ENCODE measurements at regions not wholly inside any gene's neighbourhood (a gene's known extent, or its start where the extent isn't known, plus 50 kb on each side); places are given as distances from the start of the nearest gene placed in this dataset.
"Not testable (repeated sequence)": the region's sequence is repeated elsewhere in the genome, so short reads cannot be mapped to it uniquely, and the experiment has no call there.

DNA sequence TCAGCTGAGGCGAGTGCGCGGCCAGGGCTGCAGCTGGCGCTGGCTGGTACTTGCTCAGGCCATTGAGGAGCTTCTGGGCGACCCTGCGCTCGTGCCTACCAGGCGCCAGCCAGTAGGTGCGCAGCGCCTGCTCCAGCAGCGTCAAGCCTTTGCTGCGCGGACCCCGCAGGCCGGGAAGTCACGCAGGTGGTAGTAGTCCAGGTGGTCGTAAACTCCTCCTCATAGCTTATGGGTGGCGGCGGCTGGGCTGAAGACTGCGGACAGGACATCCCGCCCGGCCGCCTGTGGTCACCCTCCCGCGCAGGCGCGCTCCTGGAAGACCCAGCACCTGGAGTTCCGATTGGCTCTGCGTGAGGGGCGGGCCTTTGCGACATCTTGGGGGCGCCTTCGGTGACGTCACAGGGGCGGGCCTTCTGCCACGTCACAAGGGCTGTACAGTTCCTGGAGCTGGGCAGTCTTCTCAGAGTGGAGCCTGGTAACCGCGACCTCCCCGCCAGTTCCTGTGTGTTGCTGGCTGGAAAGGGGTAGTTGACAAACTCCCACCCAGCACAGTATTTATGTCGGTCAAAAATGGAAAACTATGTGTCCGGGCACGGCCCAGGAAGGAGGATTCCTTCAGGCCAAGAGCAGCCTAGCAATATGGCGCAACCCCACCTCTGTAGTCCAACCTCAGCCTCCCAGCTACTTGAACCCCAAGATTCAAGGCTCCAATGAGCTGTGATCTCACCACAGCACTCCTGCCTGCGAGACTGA is 102.2 kb upstream of the VKORC1L1 start:
- H3K4me1 ChIP-seq (replicated peaks); H3K27me3 ChIP-seq (replicated peaks; ENCODE audit: insufficient read depth); H3K9me3 ChIP-seq; intact Hi-C loops (cut with DNase I); H3K36me3 ChIP-seq: not testable (repeated sequence)
- TF ChIP-seq POLR2AphosphoS5 (IDR thresholded peaks at IDR 0.05) (peak; percentile 72), POLR2A (IDR thresholded peaks at IDR 0.05) (peak; percentile 57)
- TF ChIP-seq, protein P1, sequence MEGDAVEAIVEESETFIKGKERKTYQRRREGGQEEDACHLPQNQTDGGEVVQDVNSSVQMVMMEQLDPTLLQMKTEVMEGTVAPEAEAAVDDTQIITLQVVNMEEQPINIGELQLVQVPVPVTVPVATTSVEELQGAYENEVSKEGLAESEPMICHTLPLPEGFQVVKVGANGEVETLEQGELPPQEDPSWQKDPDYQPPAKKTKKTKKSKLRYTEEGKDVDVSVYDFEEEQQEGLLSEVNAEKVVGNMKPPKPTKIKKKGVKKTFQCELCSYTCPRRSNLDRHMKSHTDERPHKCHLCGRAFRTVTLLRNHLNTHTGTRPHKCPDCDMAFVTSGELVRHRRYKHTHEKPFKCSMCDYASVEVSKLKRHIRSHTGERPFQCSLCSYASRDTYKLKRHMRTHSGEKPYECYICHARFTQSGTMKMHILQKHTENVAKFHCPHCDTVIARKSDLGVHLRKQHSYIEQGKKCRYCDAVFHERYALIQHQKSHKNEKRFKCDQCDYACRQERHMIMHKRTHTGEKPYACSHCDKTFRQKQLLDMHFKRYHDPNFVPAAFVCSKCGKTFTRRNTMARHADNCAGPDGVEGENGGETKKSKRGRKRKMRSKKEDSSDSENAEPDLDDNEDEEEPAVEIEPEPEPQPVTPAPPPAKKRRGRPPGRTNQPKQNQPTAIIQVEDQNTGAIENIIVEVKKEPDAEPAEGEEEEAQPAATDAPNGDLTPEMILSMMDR (IDR thresholded peaks at IDR 0.05), result peak in 1 of 4 experiments; percentile 21
- peak; percentile 94 for DNase-seq (ENCODE audit: low spot score)
- Histone ChIP-seq H3K4me3 (peak overlapping the region; percentile 70 to 77), H3K27ac (peak overlapping the region; percentile 86 to 90)
- 3% methylated on average over 39 of the region's 44 CpGs for whole genome bisulfite sequencing

DNA sequence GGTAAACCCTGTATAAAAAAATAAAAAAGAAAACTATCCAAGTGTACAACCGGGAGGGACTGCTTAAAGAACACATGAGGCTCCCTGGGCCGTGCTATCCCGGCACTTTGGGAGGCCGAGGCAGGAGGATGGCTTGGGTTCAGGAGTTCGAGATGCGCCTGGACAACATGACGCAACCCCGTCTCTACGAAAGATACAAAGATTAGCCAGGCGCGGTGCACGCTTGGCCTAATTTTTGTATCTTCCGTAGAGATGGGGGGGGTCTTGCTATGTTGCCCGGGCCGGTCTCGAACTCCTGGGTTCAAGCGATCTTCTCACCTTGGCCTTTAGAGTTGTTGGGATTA is 101.7 kb upstream of the VKORC1L1 start:
- WGBS, result 93% methylated on average over 17 of the region's 17 CpGs
- H3K4me1 ChIP-seq (replicated peaks); intact Hi-C loops (cut with DNase I); H3K9me3 ChIP-seq; H3K27me3 ChIP-seq (replicated peaks; ENCODE audit: insufficient read depth); DNase-seq (ENCODE audit: low spot score); H3K36me3 ChIP-seq: not testable (repeated sequence)
- Histone ChIP-seq H3K4me3 (peak overlapping the region; percentile 70 to 77), H3K27ac (peak overlapping the region; percentile 86 to 90)

DNA sequence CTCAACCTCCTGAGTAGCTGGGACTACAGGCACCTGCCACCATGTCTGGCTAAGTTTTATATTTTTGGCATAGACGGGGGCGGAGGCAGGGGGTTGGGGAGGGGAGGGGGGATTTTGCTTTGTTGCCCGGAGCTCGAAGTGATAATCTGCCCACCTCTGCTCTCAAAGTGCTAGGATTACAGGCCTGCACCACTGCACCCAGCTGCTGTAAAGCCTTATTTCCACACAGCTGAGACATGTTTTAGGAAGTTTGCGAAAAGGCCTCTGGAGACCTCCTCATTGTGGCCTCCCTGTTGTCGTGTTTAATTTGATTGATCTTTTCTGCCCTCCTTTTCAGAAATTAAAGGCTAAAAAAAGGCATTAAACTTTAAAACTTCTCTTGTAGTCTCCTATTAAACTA is 96.2 kb upstream of the VKORC1L1 start:
- DNase-seq (ENCODE audit: low spot score); H3K4me3 ChIP-seq; H3K9me3 ChIP-seq; intact Hi-C loops (cut with DNase I); H3K27me3 ChIP-seq (replicated peaks; ENCODE audit: insufficient read depth); H3K4me1 ChIP-seq (replicated peaks); H3K27ac ChIP-seq; H3K36me3 ChIP-seq: not testable (repeated sequence)
- WGBS, result 55% methylated on average over 6 of the region's 6 CpGs

DNA sequence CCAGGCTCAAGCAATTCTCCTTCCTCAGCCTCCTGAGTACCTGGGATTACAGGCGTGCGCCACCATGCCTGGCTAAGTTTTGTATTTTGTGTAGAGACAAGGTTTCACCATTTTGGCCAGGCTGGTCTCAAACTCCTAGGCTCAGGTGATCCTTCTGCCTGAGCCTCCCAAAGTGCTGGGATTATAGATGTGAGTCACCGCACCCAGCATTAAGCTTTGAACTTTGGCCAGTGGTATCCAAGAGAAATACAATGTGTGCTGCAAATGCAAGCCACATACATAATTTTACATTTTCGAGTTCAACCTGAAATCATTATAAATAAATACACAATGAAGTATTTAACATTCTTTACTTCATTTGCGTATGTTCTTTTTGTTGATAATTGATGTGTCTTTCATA is 82.9 kb upstream of the VKORC1L1 start:
- H3K4me3 ChIP-seq; H3K27ac ChIP-seq; H3K4me1 ChIP-seq (replicated peaks); H3K9me3 ChIP-seq; intact Hi-C loops (cut with DNase I); H3K36me3 ChIP-seq; H3K27me3 ChIP-seq (replicated peaks; ENCODE audit: insufficient read depth); DNase-seq (ENCODE audit: low spot score): not testable (repeated sequence)
- WGBS, result 94% methylated on average over 5 of the region's 5 CpGs

DNA sequence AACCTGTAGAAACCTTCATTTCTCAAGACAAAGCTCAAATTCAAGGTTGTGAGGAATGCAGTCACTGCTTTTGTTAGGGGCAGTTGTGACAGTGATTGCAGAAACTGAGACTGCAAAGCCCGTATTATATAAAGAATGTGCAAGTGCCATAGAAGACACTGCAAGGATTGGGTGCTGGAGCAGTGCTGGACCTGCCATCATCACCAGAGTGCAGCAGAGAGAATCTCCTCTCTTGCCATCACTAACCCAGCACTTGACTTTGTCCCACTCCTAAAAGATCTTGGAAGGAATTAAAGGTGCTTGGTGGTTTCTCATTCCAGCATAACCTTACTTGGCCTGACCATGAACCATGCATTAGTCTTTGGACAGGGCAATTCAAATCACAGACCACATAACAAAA is 81.1 kb upstream of the VKORC1L1 start:
- WGBS, result 57% methylated on average over 1 of the region's 1 CpG
- H3K4me1 ChIP-seq (replicated peaks); H3K9me3 ChIP-seq; H3K36me3 ChIP-seq; intact Hi-C loops (cut with DNase I); DNase-seq (ENCODE audit: low spot score); H3K27me3 ChIP-seq (replicated peaks; ENCODE audit: insufficient read depth); H3K4me3 ChIP-seq; H3K27ac ChIP-seq: not testable (repeated sequence)

DNA sequence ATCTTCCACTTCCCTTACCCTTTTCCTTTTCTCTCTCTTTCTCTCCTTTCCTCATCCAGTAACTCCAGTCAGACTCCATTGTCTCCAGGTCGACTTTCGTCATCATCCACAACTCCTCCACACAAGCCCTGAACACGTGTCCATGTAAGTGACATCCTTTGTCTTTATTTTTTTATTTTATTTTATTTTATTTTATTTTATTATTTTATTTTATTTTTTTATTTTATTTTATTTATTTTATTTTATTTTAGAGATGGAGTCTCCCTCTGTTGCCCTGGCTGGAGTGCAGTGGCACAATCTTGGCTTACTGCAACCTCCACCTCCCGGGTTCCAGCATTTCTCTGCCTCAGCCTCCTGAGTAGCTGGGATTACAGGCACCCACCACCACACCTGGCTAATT is 80.1 kb upstream of the VKORC1L1 start:
- intact Hi-C loops (cut with DNase I); DNase-seq (ENCODE audit: low spot score); H3K4me1 ChIP-seq (replicated peaks); H3K27ac ChIP-seq; H3K27me3 ChIP-seq (replicated peaks; ENCODE audit: insufficient read depth); H3K4me3 ChIP-seq; H3K36me3 ChIP-seq; H3K9me3 ChIP-seq: not testable (repeated sequence)
- 96% methylated on average over 4 of the region's 4 CpGs for WGBS

DNA sequence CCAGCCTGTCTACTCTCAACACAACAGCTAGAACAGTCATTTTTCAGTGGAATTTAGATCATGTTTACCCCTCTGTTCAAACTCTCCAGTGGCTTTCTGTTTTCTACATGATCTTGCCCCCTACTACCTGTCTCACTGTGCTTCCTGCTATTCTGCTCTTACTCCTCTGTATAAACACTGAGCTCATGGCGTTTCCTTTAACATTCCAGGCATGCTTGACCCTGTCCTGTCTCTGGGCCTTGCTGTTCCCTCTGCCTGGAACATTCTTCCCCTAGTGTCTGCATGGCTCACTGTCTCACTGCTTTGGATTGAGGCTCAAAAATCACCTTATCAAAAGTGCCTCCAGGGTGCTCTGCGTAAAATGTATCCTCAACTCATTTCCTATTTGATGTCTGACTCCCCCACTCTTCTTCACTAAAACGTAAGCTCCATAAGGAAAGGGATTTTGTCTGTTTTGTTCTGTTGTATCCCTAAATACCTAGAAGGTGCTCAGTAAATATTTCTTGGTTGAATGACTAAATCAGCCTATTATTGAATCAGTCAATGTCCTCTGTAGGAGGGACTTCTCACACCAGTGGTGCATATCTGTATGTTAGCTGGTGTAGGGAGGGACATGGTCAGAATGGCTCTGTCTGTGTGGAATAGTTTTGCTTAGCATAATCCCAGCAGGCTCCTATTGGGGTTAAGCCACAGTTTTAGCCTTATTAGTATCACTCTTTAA is 78.0 kb upstream of the VKORC1L1 start:
- WGBS, result 52% methylated on average over 3 of the region's 3 CpGs
- intact Hi-C loops (cut with DNase I); H3K27ac ChIP-seq: not testable (repeated sequence)

DNA sequence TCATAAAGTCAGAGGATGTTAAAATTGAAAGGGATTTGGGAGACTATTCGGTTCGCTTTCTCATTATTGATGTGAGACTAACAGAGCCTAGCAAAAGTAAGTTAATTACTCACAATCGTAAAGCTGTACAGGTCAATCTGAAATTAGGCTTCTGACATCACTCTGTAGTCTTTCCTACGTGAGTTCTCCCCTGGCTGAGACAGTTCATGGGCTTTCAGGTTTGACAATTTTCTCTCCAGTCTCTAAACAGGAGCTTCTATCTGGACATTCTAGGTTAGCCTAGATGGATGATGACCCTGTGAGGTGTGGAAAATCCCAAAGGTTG is 77.5 kb upstream of the VKORC1L1 start:
- H3K27ac ChIP-seq; H3K4me1 ChIP-seq (replicated peaks); DNase-seq (ENCODE audit: low spot score); H3K27me3 ChIP-seq (replicated peaks; ENCODE audit: insufficient read depth); H3K4me3 ChIP-seq; intact Hi-C loops (cut with DNase I); H3K36me3 ChIP-seq; H3K9me3 ChIP-seq: not testable (repeated sequence)
- WGBS, result 85% methylated on average over 4 of the region's 4 CpGs

More for the DNA sequence above, 78.0 kb upstream of the VKORC1L1 start:
- H3K4me1 ChIP-seq (replicated peaks); H3K9me3 ChIP-seq; H3K4me3 ChIP-seq; DNase-seq (ENCODE audit: low spot score); H3K36me3 ChIP-seq; H3K27me3 ChIP-seq (replicated peaks; ENCODE audit: insufficient read depth): not testable (repeated sequence)

All from prostate gland (tissue), 2 donors.